NCI-H128 (cell line): ENCODE measurements at regions not wholly inside any gene's neighbourhood (a gene's known extent, or its start where the extent isn't known, plus 50 kb on each side); places are given as distances from the start of the nearest gene placed in this dataset.
"Not testable (repeated sequence)": the region's sequence is repeated elsewhere in the genome, so short reads cannot be mapped to it uniquely, and the experiment has no call there.

Experiments used
- DNase-seq: peaks from one replicate; lab custom pipeline; 2025; ENCODE audit not compliant: unreplicated experiment; lab: John Stamatoyannopoulos, UW

DNA sequence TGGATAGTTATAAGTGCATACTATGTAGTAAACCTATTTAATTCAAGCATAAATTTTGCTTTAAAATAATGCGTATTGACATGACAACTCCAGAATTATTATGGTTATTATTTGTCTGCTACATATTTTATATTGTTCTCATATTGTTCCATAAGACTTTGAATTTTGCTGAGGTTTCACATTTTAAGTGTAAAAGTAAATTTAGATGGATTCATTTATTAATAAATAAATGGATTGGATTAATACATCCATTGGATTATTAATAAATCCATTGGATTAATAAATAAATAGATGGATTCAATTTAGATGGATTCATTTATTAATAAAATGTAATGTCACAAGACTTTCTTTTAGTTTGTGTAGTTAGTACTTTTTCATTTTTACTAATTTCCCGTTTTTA lies 1768.0 kb upstream of the PCDH10 start:
- no peak for DNase-seq

DNA sequence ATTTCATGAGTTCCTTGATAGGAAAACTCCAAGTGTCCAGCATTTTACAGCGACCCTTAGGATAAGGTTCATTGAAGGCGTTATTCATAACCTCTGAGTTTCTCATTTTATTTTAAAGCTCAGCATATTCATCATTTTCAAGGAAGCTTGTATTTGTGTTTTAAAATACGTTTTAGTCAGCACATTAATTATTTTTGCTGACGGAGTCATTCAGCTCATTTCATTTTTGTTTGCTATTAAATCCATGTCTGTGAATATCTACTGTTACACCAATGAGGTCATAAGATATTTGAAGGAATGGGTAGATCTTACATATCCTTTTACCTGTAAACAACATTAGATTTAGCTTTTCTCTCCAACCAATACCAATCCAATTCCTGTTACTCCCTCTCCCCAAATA lies 1766.3 kb upstream of the PCDH10 start:
- no peak for DNase-seq

DNA sequence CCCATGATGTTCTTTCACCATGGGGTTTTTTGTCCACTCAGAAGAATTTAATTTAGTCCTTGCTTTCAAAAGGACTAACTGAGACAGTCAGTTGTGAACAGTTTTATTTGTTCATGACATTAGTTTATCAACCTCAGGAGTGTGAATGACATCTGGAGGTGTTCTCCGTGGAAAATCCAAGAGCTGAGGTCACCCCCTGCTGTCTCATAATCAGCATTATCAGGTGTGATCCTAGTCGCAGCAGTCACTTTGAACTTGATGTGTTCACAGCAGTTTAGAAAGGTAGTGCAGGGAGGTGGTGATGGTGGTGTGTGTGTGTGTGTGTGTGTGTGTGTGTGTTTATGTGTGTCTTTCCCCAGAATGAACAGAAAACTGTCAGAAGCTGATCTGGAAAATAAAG lies 1760.8 kb upstream of the PCDH10 start:
- DNase-seq = no peak

DNA sequence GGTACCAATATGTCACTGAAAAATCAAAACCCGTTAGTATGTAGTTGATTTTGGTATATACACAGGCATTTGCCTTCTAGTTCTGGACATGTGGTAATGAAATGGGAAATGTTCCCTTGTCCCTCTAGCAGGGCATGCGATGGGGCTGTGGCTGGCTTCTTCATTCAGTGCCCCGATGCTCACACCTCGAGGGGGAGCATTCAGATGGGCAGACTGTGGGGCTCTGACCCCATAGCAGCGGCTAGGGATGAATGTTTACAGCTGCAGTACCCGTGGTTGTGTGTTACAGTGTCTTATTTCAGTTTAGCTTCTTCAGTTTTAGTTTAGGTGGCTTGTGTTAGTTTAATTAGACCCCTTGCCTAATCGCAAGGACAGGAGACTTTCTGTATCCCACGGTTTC lies 1741.0 kb upstream of the PCDH10 start:
- DNase-seq = no peak

DNA sequence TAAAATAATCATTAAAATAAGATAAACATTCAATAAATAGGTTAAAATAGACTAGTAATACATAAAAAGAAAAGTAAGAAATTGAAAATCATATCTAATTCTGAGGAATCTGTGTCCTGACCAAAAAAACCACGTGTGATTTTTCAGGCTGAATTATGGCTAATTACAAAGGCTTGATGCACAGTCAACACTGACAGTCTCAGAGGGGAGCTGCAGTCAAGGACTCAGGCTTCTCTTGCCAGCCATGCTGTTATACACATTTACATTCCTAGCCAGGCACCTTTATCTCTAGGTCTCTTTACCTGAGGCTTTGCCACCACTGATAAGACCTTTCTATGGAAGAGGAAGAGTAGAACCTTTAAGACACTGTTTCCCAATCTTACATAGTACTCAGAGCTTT lies 1737.7 kb upstream of the PCDH10 start:
- no peak for DNase-seq

DNA sequence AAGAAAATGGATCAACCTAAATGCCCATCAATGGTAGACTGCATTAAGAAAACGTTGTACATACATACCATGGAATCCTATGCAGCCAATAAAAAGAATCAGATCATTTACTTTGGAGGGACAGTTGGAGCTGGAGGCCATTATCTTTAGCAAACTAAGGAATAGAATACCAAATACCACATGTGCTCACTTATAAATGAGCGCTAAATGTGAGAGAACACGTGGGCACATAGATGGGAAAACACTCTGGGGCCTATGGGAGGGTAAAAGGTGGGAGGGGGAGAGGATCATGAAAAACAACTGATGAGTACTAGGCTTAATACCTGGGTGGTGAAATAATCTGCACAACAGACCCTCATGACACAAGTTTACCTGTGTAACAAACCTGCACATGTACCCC lies 1729.9 kb upstream of the PCDH10 start:
- DNase-seq = no peak

DNA sequence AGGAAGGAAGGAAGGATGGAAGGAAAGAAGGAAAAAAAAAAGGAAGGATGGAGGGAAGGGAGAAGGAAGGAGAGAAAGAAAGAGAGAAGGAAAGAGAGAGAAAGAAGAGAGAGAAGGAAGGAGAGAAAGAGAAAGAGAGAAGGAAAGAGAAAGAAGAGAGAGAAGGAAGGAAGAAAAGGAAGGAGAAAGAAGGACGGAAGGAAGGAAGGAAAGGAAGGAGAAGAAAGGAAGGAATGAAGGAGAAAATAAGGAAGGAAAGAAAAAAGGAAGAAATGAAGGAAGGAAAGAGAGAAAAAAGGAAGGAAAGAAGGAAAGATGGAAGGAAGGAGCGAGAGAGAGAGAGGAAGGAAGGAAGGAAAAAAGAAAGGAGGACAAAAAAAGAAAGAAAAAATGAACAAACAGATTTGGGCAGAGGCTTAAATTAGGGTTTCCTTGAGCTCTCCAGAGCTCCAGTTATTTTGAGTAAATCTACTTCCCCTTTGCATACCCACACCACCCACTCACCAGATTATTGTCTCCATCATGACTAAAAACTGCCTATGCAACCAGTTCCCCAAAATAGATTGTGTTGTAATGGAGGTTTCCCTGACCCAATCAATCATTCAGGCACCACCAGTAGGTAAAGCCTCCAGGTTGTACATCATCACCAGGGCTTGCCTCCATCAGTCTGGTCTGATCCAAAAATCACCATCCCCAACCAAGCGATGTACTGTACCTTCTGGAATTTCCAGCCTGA lies 1722.9 kb upstream of the PCDH10 start:
- no peak for DNase-seq

DNA sequence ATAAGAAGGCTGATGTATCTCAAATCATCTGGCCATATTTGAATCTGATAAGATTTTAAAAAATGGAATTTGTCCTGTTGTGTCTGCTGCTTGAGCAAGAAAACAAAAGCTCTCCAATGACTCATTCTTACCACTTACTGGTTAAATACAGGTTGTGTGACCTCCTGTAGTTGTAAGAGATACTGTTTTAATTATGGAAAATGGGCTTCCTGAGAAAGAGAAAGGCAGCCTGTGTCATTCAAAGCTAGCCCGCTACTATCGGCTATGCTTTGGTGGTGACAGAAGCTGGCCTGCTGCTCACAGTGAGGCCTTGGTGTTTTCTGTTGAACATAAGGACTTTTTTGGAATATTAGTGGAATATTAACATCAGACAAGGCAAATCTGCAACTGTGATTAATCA lies 1722.1 kb upstream of the PCDH10 start:
- DNase-seq = no peak

DNA sequence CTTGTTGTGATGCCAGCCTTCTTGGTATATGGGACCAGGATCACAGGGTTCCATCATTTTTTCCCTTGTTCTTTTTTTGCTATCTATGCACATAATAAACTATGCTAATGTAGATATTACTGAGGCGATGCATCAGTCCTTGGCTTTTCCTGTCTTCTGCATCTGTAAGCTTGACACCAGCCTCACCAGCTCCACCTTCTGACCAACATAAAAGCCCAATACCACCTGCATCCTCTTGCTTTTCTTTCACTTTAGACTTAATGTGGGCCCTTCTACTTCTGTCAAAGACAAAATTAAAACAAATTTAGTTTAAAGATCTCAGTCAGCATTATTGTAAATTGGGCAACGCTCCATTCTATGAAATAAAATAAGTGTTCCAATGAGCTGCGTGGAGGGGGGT lies 1718.8 kb upstream of the PCDH10 start:
- DNase-seq = no peak

DNA sequence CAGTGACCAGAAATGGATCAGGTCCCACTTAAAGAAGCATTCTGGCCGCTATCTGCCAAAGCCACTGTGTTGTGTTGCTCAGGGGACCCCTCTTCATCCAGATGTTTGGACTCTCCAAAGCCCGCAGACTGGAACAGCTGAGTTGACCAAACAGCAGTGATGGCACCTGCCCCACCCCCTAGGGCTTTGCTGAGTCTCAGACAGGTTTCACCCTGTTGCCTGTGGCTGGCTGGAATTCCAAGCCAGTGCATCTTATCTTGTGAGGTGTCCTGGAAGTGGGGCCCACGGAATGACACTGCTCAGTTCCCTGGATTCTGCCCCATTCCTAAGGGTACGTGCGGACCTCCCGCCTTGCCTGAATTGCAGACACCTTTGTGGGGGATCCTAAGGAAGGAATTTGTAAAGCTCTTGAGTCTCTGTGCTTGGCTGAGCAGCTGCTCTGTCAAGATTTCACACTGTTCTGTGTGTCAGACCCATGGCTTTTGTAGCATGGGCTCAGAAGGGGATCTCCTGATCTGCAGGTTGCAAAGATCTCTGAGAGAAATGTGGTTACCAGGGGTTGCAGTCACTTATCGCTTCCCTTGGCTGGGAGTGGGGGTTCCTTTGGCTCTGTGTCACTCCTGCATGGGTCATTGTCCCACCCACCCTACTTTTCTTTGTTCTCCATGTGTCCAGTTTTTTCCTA lies 1707.9 kb upstream of the PCDH10 start:
- DNase-seq = no peak

DNA sequence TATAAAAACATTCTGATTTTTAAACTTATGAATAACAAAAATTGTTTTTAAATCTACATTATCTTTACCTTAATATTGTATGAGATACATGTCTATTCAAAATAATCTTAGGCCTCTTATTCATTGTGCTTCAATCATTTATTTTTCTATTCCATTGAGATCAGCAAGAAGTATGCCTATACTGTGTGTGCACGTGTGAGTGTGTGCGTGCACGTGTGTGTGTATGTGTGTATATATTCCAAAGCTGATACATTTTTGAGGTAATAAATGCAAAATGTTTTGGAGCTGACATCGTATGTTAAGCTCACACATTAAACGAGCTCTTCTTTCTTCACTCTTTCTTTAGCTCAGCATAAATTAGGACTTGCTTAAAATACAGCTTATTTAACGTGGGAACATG lies 1701.2 kb upstream of the PCDH10 start:
- DNase-seq = no peak

DNA sequence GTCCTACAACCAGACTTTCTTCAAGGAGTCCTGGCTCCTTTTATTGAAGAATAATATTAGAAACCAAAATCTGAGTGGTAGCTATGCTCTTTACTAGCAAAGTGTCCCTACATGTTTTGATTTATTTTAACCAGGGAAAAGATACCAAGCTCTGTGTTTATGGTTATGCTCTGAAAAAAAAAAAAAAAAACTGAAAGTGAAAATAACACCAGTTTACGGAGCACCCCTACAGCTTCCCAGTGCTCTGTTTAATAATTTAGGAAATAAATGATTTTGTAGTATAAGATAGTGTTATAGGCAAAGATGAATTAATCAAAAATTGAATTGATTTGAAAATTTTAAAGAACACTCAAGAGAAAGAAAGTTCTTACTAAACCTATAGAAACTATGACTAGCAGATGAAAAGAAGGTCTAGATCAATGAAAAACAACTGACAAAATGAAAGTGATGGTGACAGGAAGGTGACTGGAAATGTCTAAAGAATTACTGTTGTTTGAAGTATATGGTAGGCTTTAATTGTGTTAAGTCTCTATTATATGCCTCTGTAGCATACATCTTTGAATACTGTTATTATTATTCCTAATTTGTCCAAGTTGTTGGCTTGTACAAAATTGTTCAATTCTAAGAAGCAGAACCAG lies 1698.4 kb upstream of the PCDH10 start:
- no peak for DNase-seq

DNA sequence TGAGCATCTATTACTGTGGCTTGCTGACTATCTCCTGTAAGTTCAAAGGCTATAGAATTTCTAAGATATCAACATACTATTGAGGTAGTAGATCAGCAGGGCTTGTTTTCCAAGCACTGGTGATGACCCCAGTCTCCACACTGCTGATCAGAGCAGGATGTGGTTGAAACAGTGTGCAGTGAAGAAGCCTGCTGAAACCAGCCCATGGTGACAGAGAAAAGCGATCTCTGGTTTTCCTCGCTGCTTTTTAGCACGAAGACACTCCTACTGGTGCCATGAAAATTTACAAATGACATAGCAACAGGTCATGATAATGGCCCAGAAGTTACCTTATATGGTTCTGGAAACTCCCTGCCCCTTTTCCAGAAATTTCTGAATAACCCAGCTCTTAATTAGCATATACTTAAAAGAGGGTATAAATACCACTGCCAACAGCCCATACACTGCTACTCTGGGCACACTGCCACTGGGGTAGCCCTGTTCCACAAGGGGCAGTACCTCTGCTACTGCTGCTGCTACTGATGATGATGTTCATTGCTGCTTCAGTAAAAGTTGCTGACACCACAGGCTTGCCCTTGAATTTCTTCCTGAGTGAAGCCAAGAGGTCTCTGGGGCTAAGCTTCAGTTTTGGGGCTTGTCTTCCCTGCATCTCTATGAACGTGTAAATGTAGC lies 1689.5 kb upstream of the PCDH10 start:
- DNase-seq = no peak

DNA sequence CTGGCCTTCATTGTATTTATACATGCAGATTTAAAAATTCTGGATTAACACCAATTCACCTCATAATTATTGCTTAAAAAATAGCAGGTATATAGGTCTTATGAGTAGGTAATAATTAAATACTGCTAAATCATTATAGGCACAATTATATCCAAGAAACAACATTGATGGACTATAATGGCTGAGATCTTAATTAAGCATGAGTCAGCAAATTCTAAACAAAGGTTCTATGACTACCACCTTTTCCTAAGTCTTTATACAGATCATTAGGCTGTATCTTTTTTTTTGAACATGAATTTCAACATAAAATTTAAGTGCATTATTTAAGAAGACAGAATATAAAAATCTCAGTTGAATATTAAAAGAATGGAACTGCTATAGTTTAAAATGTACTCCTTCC lies 1678.7 kb upstream of the PCDH10 start:
- DNase-seq = no peak

DNA sequence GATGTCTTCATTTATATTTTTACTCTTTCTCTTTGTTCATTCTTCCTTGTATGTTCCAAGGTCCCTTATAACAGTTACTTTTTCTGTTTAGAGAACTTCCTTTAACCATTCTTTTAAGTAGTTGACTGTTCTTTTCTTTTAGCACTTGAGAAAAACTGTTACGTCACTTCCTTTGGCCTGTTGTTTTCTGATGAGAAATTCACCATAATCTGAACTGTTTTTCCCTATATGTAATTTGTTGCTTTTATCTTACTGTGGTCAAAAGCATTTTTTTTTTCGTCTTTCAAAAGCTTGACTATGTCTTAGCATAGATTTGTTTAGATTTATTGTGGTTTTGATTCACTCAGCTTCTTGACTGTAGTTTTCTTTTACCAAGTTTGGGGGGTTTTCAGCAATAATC lies 1660.3 kb upstream of the PCDH10 start:
- DNase-seq = no peak

DNA sequence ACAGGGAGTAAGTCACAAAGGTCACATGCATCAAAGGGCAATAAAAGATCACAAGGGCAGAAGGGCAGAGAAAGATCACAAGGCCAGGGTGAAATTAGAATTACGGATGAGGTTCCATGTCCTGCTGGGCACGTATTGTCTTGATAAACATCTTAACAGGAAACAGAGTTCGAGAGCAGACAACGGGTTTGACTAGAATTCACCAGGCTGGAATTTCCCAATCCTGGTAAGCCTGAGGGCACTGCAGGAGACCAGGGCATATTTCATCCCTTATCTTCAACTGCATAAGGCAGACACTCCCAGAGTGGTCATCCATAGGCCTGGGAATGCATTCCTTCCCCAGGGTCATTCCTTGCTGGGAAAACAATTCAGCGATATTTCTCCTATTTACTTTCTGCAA lies 1652.9 kb upstream of the PCDH10 start:
- DNase-seq = not testable (repeated sequence)

DNA sequence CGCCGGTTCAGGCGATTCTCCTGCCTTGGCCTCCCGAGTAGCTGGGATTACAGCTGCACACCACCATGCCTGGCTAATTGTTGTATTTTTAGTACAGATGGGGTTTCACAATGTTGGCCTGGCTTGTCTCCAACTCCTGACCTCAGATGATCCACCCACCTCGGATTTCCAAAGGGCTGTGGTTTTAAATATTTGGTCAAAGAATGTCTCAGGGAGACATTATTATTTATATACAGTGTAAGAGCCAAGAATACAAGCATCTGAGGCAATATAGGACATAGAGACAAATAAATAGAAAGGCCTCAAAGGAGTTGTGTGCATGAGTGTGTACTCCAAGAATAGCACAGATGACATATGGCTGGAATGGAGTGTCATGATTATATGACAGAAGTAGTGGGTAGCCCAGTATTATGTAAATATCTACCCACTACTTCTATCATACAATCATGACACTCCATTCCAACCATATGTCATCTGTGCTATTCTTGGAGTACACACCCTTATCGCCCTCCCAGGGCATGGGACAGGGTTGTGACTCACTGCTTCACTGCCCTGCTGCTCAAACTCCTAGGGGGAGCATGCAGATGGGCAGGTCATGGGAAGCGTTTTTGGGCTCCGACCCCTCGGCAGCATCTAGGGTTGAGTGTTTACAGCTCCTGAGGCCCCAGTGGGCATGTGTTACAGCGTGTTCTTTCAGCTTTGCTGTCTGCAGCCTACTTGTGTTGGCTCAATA lies 1649.8 kb upstream of the PCDH10 start:
- no peak for DNase-seq

DNA sequence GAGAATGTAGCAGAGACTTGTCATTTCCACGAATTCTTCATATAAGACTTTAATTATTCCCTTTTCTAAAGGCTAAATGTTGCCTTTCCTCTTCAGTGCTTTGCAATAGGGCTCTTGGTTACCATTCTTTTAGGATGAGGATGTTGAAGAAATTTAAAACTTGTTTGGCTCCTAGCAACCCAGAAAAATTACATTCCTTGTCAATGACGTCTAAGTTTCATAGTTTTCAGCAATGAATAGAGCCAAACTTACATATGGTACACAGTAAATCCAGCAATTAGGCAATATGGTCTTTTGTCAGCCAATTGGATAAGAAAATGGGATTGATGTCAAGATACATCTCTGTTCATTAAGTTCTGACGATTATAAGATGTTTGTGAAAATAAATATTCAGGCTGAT lies 1639.6 kb upstream of the PCDH10 start:
- DNase-seq = no peak

DNA sequence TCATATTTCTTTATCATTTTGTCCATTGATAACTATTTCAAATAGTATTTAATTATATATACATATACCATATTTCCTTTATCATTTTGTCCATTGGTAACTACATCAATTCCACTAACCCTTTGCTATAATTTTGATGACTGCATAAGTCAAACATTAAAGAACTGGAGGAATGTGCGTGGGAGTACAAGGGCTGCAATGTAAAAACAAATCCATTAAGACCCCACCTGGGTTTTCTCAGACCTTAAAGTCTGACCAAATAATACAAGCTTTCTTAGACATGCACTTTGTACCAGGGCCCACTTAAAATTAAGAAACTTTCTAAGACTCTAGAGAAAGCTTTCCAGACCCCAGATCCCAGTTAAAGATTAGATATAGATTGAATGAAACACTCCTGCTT lies 1622.4 kb upstream of the PCDH10 start:
- no peak for DNase-seq

DNA sequence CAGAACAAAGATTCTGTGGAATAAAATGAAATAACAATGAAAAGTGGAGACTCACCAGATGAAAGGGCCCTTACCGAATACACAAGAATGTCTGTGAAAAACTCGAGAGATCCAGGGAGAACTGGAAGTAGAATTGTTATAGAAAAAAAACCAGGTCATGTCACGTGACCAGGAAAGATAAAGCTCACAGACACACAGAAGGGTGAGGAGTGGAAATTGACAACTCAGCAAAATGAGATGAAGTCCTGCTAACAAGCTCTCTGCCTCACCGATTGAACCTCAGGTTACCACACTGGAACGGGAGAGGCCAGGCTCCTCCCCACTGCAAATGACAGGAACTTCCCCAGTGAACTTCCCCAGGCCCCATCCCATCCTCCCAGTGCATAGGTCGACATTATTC lies 1618.0 kb upstream of the PCDH10 start:
- DNase-seq = no peak

DNA sequence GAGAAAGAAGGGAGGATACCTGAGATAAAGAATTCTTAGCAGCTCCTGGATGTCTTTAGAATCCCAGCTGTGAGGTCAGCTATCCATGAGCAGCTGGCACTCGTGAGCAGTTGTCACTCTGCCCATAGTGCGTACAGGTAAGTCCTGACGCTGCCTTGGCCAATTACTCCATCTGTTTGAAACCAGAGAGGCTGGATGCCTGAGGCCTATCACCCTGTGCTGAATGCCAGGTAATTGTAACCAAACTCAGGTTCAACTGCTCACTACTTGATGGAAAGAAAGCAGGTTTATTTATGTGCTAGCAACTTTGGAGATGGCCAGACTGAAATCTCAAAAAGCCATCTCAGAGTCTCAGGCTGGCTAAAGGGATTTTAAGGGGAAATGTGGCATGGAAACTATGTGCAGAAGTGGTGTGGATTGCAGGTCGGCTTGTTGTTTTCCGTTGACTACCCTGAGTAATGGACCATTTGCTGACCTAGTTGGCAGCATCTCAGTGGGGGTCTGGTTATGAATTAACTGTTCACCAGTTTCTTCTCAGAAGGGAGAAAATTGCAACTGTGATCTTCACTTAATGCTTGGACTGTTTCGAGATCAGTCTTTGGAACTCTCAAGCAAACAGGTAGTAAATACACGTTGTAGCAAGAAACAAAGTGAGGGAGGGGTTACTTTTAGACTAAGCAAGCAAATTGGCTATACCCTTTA lies 1614.0 kb upstream of the PCDH10 start:
- DNase-seq = no peak
